K562 (cell line): ENCODE measurements at regions not wholly inside any gene's neighbourhood (a gene's known extent, or its start where the extent isn't known, plus 50 kb on each side); places are given as distances from the start of the nearest gene placed in this dataset.

Experiments
- MEF2A ChIP-seq: IDR thresholded peaks from 2 replicates; pipeline ENCODE4 v1.6.1; 2011; ENCODE audit warnings: low read depth, mild to moderate bottlenecking, low read length, moderate library complexity; ENCODE audit not compliant: control insufficient read depth
- NR2C1 ChIP-seq, 2 experiments: fragments of 450-650 bp; IDR thresholded peaks; 2 replicates each; pipeline ENCODE4 v1.6.1; 2017; ENCODE audit warnings: mild to moderate bottlenecking in 2 of 2, antibody characterized with exemption in 1 of 2, inconsistent platforms in 1 of 2, missing compliant biosample characterization in 1 of 2, missing genetic modification characterization in 1 of 2
- NR2C2 ChIP-seq, 2 experiments: fragments of 200-800 bp in 1 of 2; sonication (Bioruptor generic) in 1 of 2; sonication (generic) in 1 of 2; formaldehyde crosslinking in 1 of 2; IDR thresholded peaks; 2 replicates each; pipeline versions ENCODE4 v1.6.1 to v1.8.0; 2016 to 2022; ENCODE audit warnings: mild to moderate bottlenecking in 1 of 2, missing compliant biosample characterization in 1 of 2, missing genetic modification characterization in 1 of 2, missing genetic modification reagents in 1 of 2
- TCF7 ChIP-seq: sonication (generic); IDR thresholded peaks from 2 replicates; pipeline ENCODE4 v1.6.1; 2016; ENCODE audit warnings: antibody characterized with exemption, borderline replicate concordance
- TFAP4 ChIP-seq: sonication (generic); formaldehyde crosslinking; IDR thresholded peaks from 2 replicates; pipeline ENCODE4 v1.8.0; 2022; ENCODE audit warnings: missing genetic modification reagents, mild to moderate bottlenecking, moderate library complexity, borderline replicate concordance
- ZNF707 ChIP-seq: fragments of 250-450 bp; sonication (Bioruptor Pico); conservative IDR thresholded peaks from 2 replicates; pipeline ENCODE4 v1.8.0; 2022; ENCODE audit warnings: inconsistent platforms, mild to moderate bottlenecking, moderate library complexity
- TF ChIP-seq, protein P1 (sequence below): fragments of 250-450 bp; sonication (Bioruptor Pico); IDR thresholded peaks from 2 replicates; pipeline ENCODE4 v1.5.0; 2022; ENCODE audit warnings: mild to moderate bottlenecking

DNA sequence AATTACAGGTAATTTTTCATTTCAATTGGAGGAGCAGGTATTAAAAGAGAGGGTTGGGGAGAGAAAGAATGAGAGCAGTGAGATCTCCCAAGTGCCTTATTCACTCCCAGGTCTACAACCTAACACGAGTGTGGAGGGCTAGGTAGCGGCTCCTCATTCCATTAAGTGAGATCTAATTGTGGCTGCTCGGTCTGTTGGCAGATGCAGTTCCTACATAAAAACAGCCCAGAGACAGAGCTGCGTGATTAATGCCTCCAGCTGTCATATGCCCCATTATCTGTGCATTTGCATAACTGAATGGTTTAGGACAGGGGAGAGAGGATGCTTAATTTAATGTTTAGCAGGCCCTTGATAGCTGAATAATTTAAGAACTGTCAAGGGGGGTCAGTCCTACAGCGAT, 100.5 kb downstream of the PSAT1 start:
- TF ChIP-seq NR2C1 (IDR thresholded peaks at IDR 0.05): no peak
- TF ChIP-seq NR2C1 (tag; IDR thresholded peaks at IDR 0.05): no peak
- TF ChIP-seq NR2C2 (CRISPR knock-in tag; IDR thresholded peaks at IDR 0.05): no peak
- no peak for TF ChIP-seq NR2C2 (tag; IDR thresholded peaks at IDR 0.05)
- TF ChIP-seq MEF2A: no peak
- no peak for TF ChIP-seq TCF7
- no peak for TF ChIP-seq ZNF707
- no peak for TF ChIP-seq TFAP4 (CRISPR knock-in tag)
- TF ChIP-seq, protein P1, sequence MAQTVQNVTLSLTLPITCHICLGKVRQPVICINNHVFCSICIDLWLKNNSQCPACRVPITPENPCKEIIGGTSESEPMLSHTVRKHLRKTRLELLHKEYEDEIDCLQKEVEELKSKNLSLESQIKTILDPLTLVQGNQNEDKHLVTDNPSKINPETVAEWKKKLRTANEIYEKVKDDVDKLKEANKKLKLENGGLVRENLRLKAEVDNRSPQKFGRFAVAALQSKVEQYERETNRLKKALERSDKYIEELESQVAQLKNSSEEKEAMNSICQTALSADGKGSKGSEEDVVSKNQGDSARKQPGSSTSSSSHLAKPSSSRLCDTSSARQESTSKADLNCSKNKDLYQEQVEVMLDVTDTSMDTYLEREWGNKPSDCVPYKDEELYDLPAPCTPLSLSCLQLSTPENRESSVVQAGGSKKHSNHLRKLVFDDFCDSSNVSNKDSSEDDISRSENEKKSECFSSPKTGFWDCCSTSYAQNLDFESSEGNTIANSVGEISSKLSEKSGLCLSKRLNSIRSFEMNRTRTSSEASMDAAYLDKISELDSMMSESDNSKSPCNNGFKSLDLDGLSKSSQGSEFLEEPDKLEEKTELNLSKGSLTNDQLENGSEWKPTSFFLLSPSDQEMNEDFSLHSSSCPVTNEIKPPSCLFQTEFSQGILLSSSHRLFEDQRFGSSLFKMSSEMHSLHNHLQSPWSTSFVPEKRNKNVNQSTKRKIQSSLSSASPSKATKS (CRISPR knock-in tag): no peak
